SU-DHL-6 (cell line): ENCODE measurements at regions not wholly inside any gene's neighbourhood (a gene's known extent, or its start where the extent isn't known, plus 50 kb on each side); places are given as distances from the start of the nearest gene placed in this dataset.

Source experiments
- CTCF ChIP-seq: fragments of 200-600 bp; sonication (generic); IDR thresholded peaks from one replicate; pipeline ENCODE4 v1.5.1; 2017; ENCODE audit warnings: antibody characterized with exemption, mild to moderate bottlenecking, low read length, moderate library complexity; ENCODE audit not compliant: insufficient read depth, poor library complexity, severe bottlenecking
- EZH2phosphoT487 ChIP-seq: fragments of 200-600 bp; sonication (generic), shearing (Covaris generic); conservative IDR thresholded peaks from 2 replicates; pipeline ENCODE4 v1.6.1; 2018; ENCODE audit warnings: mild to moderate bottlenecking, antibody characterized with exemption, low read length, moderate library complexity, mixed read lengths

GRCh38 chr6:87887266-87887665 is 160.4 kb upstream of the SPACA1 start:
- no peak for TF ChIP-seq CTCF
- TF ChIP-seq EZH2phosphoT487 = no peak
